GM12878 (cell line): ENCODE measurements at regions not wholly inside any gene's neighbourhood (a gene's known extent, or its start where the extent isn't known, plus 50 kb on each side); places are given as distances from the start of the nearest gene placed in this dataset.

Experiments used
- CBX3 ChIP-seq: fragments of 200-600 bp; sonication (generic); IDR thresholded peaks from 2 replicates; pipeline ENCODE4 v1.6.1; 2016; ENCODE audit warnings: low read depth, borderline replicate concordance
- CHD4 ChIP-seq: fragments of 200-600 bp; sonication (generic); IDR thresholded peaks from 2 replicates; pipeline ENCODE4 v1.6.1; 2016; ENCODE audit warnings: mild to moderate bottlenecking
- CREB1 ChIP-seq: IDR thresholded peaks from 2 replicates; pipeline ENCODE4 v1.6.1; 2012; ENCODE audit warnings: low read depth, mild to moderate bottlenecking, inconsistent platforms
- DPF2 ChIP-seq: fragments of 450-650 bp; IDR thresholded peaks from 2 replicates; pipeline ENCODE4 v1.6.1; 2017; ENCODE audit warnings: mild to moderate bottlenecking
- EP300 ChIP-seq, 2 experiments: fragments of 150-350 bp in 1 of 2; IDR thresholded peaks; 2 replicates each; pipeline ENCODE4 v1.6.1; 2011 to 2012; ENCODE audit warnings: low read depth in 2 of 2, low read length in 2 of 2, borderline replicate concordance in 1 of 2, improper control_type of control experiment in 1 of 2, inconsistent platforms in 1 of 2; ENCODE audit not compliant: control insufficient read depth in 1 of 2
- GATAD2B ChIP-seq: fragments of 450-650 bp; conservative IDR thresholded peaks from 2 replicates; pipeline ENCODE4 v1.6.1; 2017; ENCODE audit warnings: low read depth, mild to moderate bottlenecking, moderate library complexity
- HDAC6 ChIP-seq: fragments of 200-600 bp; sonication (generic); IDR thresholded peaks from one replicate; pipeline ENCODE4 v1.8.0; 2017; ENCODE audit warnings: antibody characterized with exemption; ENCODE audit not compliant: unreplicated experiment
- IKZF1 ChIP-seq: fragments of 450-650 bp; conservative IDR thresholded peaks from 2 replicates; pipeline ENCODE4 v1.6.1; 2017; ENCODE audit warnings: antibody characterized with exemption, mild to moderate bottlenecking
- MTA3 ChIP-seq: IDR thresholded peaks from 2 replicates; pipeline ENCODE4 v1.6.1; 2012; ENCODE audit warnings: low read length, inconsistent platforms, borderline replicate concordance
- NRF1 ChIP-seq: conservative IDR thresholded peaks from 2 replicates; pipeline ENCODE4 v1.6.1; 2011; ENCODE audit warnings: mild to moderate bottlenecking, low read depth, low read length, improper control_type of control experiment
- PML ChIP-seq: IDR thresholded peaks from 2 replicates; pipeline ENCODE4 v1.6.1; 2012; ENCODE audit warnings: low read length, inconsistent platforms
- POLR2A ChIP-seq: IDR thresholded peaks from 2 replicates; pipeline ENCODE4 v1.6.1; 2011; ENCODE audit warnings: low read depth, mild to moderate bottlenecking, low read length
- POU2F2 ChIP-seq: IDR thresholded peaks from 3 replicates; pipeline ENCODE4 v1.6.1; 2011; ENCODE audit warnings: low read depth, mild to moderate bottlenecking, low read length, borderline replicate concordance
- RAD21 ChIP-seq: IDR thresholded peaks from 2 replicates; pipeline ENCODE4 v1.6.1; 2011; ENCODE audit warnings: mild to moderate bottlenecking, low read depth, low read length, moderate library complexity; ENCODE audit not compliant: insufficient read depth
- RUNX3 ChIP-seq: IDR thresholded peaks from 2 replicates; pipeline ENCODE4 v1.6.1; 2012; ENCODE audit warnings: low read length, inconsistent platforms
- TCF12 ChIP-seq: IDR thresholded peaks from 2 replicates; pipeline ENCODE4 v1.6.1; 2011; ENCODE audit warnings: low read depth, mild to moderate bottlenecking, low read length
- YY1 ChIP-seq: IDR thresholded peaks from 2 replicates; pipeline ENCODE4 v1.6.1; 2011; ENCODE audit warnings: low read depth, mild to moderate bottlenecking, low read length
- ZNF207 ChIP-seq: fragments of 450-650 bp; IDR thresholded peaks from 2 replicates; pipeline ENCODE4 v1.6.1; 2014; ENCODE audit warnings: antibody characterized with exemption, mild to moderate bottlenecking, borderline replicate concordance
- ZNF592 ChIP-seq: fragments of 450-650 bp; IDR thresholded peaks from 2 replicates; pipeline ENCODE4 v1.6.1; 2017; ENCODE audit warnings: mild to moderate bottlenecking, moderate library complexity
- ZNF687 ChIP-seq: fragments of 450-650 bp; IDR thresholded peaks from 2 replicates; pipeline ENCODE4 v1.6.1; 2017; ENCODE audit warnings: mild to moderate bottlenecking, moderate library complexity
- TF ChIP-seq, protein P1 (sequence below), 3 experiments: IDR thresholded peaks in 2 of 3; conservative IDR thresholded peaks in 1 of 3; 2 replicates each; pipeline ENCODE4 v1.5.1; 2011; ENCODE audit warnings: low read depth in 3 of 3, low read length in 3 of 3, mild to moderate bottlenecking in 3 of 3, control low read depth in 2 of 3, moderate library complexity in 2 of 3, inconsistent platforms in 1 of 3, mixed read lengths in 1 of 3; ENCODE audit not compliant: control insufficient read depth in 2 of 3, insufficient read depth in 1 of 3; ENCODE audit errors: extremely low read depth in 1 of 3

DNA sequence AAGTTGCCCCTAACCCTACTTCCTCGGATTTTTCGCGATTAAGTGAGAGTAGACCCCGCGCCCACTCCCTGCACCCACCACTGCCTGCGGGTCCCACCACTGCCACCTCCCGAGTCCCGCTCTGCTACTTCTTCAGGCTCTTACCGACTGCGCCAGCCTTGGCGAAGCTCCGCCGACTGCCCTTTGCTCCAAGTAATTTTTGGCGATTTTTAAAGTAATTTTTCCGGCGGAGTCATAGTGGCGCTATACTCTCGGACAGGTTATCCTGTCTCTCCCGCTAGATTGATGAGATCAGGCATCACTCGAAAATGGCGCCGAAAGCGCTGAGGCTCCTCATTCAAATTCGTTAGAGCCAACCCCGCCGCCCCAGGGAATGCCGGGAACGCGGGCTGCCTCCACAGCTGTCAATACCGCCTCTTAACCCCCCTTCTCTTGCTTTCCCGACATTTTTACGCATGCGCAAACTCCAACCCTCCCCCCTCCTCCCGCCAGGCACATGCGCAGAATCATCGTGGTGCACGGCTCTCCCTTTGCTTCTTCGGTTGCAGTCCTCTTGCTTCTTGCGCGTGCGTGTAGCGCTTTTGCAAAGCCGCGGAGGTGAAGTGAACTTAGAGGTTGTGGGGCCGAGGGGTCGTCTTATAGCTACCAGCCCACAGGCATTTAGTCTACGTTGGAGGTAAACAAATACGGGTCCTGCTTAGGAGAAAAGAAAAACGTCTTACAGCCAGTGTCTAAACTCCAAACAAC, 66.6 kb downstream of the KCNRG start (continued):
- TF ChIP-seq ZNF687 (no peak), POLR2A (peak; percentile 69), NRF1 (peak; percentile 97), CREB1 (peak; percentile 54), ZNF207 (no peak; the same call in 1 of the 2 replicates), YY1 (peak; percentile 93), DPF2 (peak; percentile 18; the same call in 1 of the 2 replicates), TCF12 (peak; percentile 87), RUNX3 (peak; percentile 17; the same call in 1 of the 2 replicates), MTA3 (0 out of 2 replicates have a peak, but pooled peaks have one; percentile 16), GATAD2B (0 out of 2 replicates have a peak, but pooled peaks have one; percentile 31), CHD4 (no peak), ZNF592 (no peak), POU2F2 (peak; percentile 62; the same call in 1 of the 3 replicates), CBX3 (no peak), PML (peak; percentile 72; the same call in 1 of the 2 replicates), IKZF1 (peak; percentile 77), HDAC6 (no peak), EP300 (IDR thresholded peaks at IDR 0.05; ENCODE audit: borderline replicate concordance in 1 of 2, control insufficient read depth in 1 of 2, low read depth in 2 of 2, low read length in 2 of 2) (0 out of 4 replicates have a peak, but pooled peaks of 1 of the 2 experiments have one; percentile 9), RAD21 (no peak)
- TF ChIP-seq, protein P1, sequence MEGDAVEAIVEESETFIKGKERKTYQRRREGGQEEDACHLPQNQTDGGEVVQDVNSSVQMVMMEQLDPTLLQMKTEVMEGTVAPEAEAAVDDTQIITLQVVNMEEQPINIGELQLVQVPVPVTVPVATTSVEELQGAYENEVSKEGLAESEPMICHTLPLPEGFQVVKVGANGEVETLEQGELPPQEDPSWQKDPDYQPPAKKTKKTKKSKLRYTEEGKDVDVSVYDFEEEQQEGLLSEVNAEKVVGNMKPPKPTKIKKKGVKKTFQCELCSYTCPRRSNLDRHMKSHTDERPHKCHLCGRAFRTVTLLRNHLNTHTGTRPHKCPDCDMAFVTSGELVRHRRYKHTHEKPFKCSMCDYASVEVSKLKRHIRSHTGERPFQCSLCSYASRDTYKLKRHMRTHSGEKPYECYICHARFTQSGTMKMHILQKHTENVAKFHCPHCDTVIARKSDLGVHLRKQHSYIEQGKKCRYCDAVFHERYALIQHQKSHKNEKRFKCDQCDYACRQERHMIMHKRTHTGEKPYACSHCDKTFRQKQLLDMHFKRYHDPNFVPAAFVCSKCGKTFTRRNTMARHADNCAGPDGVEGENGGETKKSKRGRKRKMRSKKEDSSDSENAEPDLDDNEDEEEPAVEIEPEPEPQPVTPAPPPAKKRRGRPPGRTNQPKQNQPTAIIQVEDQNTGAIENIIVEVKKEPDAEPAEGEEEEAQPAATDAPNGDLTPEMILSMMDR (IDR thresholded peaks at IDR 0.05 in 2 of 3, conservative IDR thresholded peaks at IDR 0.05 in 1 of 3; ENCODE audit: control insufficient read depth in 2 of 3, extremely low read depth in 1 of 3, insufficient read depth in 1 of 3, low read depth in 3 of 3, low read length in 3 of 3), result 0 out of 6 replicates have a peak, but pooled peaks of 2 of the 3 experiments have one; percentile 0 to 9
